ENCODE measurements at regions not wholly inside any gene's neighbourhood (a gene's known extent, or its start where the extent isn't known, plus 50 kb on each side); places are given as distances from the start of the nearest gene placed in this dataset.

DNA sequence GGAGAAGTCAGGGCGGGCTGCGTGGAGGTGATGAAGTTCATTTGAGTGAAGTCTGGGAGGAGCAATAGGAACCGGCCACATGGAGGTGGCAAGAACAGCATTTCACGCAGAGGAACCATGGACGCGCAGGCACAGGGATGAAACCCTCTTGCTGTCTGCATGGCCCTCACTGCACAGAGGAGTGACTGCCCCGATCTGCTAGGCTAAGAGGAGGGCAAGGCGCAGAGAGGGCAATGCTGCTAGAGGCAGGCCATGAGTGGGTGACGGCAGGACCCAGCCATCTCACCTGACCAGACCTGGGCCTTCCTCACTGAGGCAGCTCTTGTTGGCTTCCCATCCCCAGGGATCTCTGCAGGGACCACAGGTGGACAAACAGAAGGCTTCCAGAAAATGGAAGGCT is 90.3 kb downstream of the BARX1 start:
- Histone ChIP-seq H3K4me1 (replicated peaks in 1 of 2; ENCODE audit: control insufficient read depth in 2 of 2, insufficient read depth in 2 of 2, low read length in 2 of 2) (peaks cover 0 to 7% of the 10 kb centered on the region in 2 experiments; a peak in 2 of 5 replicates), H2AFZ (ENCODE audit: low read depth, low read length) (no peak overlapping the region), H3K4me3 (no peak overlapping the region), H3K27ac (ENCODE audit: extremely low read depth, low read depth, low read length) (no peak overlapping the region), H3K9ac (ENCODE audit: insufficient read depth in 1 of 2, low read depth in 2 of 2, low read length in 2 of 2) (no peak overlapping the region), H3K9me1 (ENCODE audit: control insufficient read depth, insufficient read depth, low read length) (peaks cover 3% of the 10 kb centered on the region), H3K79me2 (ENCODE audit: control insufficient read depth, insufficient read depth, low read length) (no peaks in the 10 kb centered on the region), H4K20me1 (replicated peaks; ENCODE audit: control insufficient read depth, insufficient read depth, low read length) (no peaks in the 10 kb centered on the region), H3K4me2 (ENCODE audit: insufficient read depth, low read length) (no peak overlapping the region), H3K36me3 (ENCODE audit: control insufficient read depth, insufficient read depth, low read length) (no peaks in the 10 kb centered on the region), H3K9me3 (replicated peaks; ENCODE audit: control insufficient read depth, insufficient read depth, low read depth, low read length) (no peaks in the 10 kb centered on the region), H3K27me3 (ENCODE audit: control insufficient read depth in 2 of 2, insufficient read depth in 2 of 2, low read length in 2 of 2) (peaks cover 5 to 51% of the 10 kb centered on the region in 2 experiments)
- no peak for DNase-seq (ENCODE audit: extremely low read depth in 1 of 4, low spot score in 3 of 4)
- CTCF ChIA-PET (ENCODE audit: low intra/inter-chr PET ratio): no interaction called here
- intact Hi-C loops (cut with micrococcal nuclease): no loop called here
- POLR2A ChIA-PET: interaction anchor here (0.6 kb wide), 2 partner anchors 45 to 658 kb away, joined by 3 to 4 read pairs; no protein-coding TSS in a partner anchor
- in situ Hi-C loops (cut with MboI): no loop called here
- 3% methylated on average over 6 of the region's 9 CpGs for whole genome bisulfite sequencing (ENCODE audit: insufficient coverage, low coverage, missing lambda C conversion rate)
- no TSS peak for BruUV-seq (replicated peaks)
- ATAC-seq: no peak
- no peak for FAIRE-seq
- TF ChIP-seq SREBF1 (IDR thresholded peaks at IDR 0.05; ENCODE audit: borderline replicate concordance, low read depth, low read length) (no peak), ZNF217 (CRISPR knock-in tag; IDR thresholded peaks at IDR 0.05) (no peak), ASH1L (IDR thresholded peaks at IDR 0.05; ENCODE audit: borderline replicate concordance, low read depth, partially characterized antibody) (no peak), NFRKB (IDR thresholded peaks at IDR 0.05; ENCODE audit: low read depth) (no peak), MIER1 (IDR thresholded peaks at IDR 0.05; ENCODE audit: low read depth) (no peak), ZKSCAN8 (CRISPR knock-in tag; IDR thresholded peaks at IDR 0.05) (no peak), HNRNPK (IDR thresholded peaks at IDR 0.05; ENCODE audit: low read depth, low read length, poor library complexity, severe bottlenecking) (no peak), SP2 (IDR thresholded peaks at IDR 0.05; ENCODE audit: extremely low read depth, low read depth, low read length, poor library complexity, severe bottlenecking) (no peak), ZNF274 (IDR thresholded peaks at IDR 0.05; ENCODE audit: borderline replicate concordance, low read depth, low read length) (no peak), RHOXF2B (CRISPR knock-in tag; conservative IDR thresholded peaks at IDR 0.05) (no peak), NFIC (IDR thresholded peaks at IDR 0.05) (no peak), GATA2 (CRISPR knock-in tag; IDR thresholded peaks at IDR 0.05) (no peak)
- TF ChIP-seq, protein P1, sequence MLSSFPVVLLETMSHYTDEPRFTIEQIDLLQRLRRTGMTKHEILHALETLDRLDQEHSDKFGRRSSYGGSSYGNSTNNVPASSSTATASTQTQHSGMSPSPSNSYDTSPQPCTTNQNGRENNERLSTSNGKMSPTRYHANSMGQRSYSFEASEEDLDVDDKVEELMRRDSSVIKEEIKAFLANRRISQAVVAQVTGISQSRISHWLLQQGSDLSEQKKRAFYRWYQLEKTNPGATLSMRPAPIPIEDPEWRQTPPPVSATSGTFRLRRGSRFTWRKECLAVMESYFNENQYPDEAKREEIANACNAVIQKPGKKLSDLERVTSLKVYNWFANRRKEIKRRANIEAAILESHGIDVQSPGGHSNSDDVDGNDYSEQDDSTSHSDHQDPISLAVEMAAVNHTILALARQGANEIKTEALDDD (IDR thresholded peaks at IDR 0.05): no peak
- TF ChIP-seq, protein P2, sequence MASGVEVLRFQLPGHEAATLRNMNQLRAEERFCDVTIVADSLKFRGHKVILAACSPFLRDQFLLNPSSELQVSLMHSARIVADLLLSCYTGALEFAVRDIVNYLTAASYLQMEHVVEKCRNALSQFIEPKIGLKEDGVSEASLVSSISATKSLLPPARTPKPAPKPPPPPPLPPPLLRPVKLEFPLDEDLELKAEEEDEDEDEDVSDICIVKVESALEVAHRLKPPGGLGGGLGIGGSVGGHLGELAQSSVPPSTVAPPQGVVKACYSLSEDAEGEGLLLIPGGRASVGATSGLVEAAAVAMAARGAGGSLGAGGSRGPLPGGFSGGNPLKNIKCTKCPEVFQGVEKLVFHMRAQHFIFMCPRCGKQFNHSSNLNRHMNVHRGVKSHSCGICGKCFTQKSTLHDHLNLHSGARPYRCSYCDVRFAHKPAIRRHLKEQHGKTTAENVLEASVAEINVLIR (CRISPR knock-in tag; IDR thresholded peaks at IDR 0.05): no peak
- TF ChIP-seq, protein P3, sequence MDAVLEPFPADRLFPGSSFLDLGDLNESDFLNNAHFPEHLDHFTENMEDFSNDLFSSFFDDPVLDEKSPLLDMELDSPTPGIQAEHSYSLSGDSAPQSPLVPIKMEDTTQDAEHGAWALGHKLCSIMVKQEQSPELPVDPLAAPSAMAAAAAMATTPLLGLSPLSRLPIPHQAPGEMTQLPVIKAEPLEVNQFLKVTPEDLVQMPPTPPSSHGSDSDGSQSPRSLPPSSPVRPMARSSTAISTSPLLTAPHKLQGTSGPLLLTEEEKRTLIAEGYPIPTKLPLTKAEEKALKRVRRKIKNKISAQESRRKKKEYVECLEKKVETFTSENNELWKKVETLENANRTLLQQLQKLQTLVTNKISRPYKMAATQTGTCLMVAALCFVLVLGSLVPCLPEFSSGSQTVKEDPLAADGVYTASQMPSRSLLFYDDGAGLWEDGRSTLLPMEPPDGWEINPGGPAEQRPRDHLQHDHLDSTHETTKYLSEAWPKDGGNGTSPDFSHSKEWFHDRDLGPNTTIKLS (IDR thresholded peaks at IDR 0.05; ENCODE audit: borderline replicate concordance, low read depth): no peak
